HG02970 (cell line): ENCODE measurements at regions not wholly inside any gene's neighbourhood (a gene's known extent, or its start where the extent isn't known, plus 50 kb on each side); places are given as distances from the start of the nearest gene placed in this dataset.

ENCODE experiments used
- ATAC-seq: cut with Tn5 transposase; IDR thresholded peaks from one replicate; pipeline ENCODE4 v1.9.1; 2021; ENCODE audit warnings: mild to moderate bottlenecking, moderate library complexity, moderate number of reproducible peaks; ENCODE audit not compliant: unreplicated experiment, low FRiP score

DNA sequence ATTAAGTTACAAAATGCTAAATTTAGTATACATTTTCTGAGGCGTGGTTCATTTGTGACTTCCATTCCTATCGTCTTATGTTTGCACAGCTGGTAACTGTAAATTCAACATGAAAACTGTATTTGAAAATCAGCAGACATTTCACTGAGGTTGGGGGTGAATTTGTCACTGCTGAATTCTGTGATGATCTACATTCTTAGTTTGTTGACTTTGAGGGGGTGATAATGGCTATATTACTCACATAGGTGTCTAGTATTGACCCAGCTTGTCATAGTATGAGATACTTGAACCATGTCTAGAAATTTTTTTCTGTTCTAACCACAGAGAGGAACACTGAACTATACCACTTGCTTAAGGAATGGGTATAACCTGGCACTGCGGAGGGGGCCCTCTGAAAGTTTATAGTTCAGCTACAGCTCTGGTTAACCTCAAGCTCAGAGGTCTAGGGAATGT is 313.3 kb downstream of the PIK3R1 start:
- no peak for ATAC-seq

DNA sequence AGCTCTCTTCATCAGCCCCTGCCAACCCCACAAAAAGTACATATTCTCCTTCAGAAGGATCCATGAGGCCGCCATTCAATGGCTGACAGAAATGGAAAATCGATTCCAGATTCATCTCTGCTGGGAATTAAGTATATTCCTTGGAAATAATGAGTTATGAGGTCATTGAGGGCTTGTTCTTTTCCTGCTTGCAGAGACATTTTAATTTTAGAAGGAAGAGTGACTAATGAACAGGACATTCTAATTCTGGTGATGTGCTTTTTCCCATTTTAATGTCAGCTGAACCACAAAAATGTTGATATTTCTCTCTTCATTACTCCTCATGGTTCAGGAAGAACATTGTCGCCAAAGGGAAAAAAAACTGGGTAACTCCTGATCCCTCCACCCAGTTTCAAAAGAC is 314.0 kb downstream of the PIK3R1 start:
- ATAC-seq = no peak

DNA sequence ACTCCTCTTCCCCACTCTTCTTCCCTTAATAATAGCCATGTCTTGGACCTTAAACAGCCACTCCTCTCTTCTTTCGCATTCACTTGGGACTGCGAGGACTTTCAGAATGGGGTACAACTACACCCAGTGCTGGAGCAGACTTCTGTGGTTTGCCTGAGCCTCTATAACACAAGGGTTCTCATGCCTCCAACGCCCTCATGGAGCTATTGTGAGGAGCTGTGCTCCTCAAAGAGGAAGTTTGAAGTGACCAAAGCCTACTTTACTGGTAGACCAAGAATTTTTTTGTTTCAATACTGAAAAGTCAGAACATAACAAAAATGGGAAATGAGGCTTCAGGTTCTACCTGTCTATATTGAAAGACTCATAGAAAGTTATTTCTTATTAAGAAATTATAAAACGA is 316.4 kb downstream of the PIK3R1 start:
- no peak for ATAC-seq

DNA sequence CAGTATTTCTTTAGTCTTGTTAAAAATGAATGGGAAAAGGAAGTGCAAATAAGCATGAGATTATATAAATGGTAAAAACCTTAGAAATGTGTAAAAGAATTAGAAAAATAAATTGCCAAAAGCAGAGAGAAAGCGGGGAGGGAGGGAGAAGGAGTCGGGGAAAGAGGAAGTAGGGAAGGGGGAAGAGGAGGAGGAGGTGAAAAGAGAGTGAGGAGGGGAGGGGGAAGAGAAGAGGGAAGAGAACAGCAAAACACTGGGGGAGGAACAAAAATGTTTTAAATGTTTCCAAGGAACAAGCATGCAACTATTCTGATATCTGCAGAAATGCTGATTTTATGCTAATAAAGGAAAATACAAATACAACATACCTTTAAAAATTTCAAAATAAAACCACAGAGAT is 317.5 kb downstream of the PIK3R1 start:
- no peak for ATAC-seq

DNA sequence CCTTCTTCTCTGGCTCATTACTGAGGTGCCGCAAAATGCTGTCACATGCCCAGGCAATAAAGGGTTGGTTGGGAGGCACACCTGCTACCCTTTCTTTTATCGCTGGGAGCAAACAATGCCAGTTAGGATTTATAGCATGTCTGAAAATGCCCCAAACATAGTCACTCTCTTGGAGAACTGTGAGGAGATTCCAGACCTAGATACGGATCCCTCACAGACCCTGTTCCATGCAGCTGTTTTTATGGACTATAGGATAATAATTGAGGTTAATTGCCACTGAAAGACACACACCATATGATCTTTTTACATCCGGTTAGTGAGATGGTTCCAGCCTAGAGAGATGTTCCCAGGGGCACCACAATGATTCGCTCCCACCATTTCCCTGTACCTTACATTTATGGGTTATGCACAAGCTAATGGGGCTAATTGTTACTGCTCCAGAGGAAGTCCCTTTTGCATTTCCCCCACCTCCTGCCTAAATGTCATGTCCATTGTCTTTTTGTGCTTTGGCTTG is 318.1 kb downstream of the PIK3R1 start:
- no peak for ATAC-seq

DNA sequence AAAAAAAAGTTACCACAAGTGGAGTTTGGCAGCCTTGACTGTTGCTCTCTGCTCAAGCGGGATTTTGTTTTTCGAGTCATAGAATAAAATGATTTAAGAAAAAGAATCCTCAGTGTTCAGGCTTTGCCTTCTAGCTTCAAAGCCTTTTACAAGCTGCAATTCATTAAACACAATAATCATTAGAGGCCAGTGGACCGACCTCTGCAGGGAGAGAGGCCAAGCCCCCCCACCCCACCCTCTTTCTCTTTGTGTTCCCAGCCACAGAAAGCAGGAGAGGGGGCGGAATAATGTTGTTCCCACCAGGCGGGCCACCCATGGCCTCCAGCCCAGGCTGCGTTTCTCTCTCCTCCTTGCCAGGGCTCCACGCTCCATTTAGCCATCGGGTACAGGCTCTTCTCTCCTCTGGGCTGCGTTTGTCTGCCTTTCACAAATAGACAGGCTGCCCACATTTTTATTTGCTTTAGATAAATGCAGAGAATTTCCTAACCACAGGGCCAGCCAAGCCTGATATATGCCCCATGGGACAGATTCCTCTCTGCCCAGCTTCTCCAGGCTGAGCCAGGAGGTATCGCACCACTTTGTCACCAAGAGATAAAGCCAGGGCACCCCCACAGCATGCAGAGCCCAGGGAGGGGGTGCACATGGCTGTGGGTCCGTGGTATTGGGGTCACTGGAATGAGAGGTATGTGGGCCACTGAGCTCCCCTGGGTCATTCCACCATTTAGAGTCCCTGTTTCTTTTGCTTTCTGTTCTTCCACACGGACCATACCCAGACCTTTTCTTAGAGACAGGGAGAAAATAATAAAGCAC is 318.8 kb downstream of the PIK3R1 start:
- no peak for ATAC-seq

DNA sequence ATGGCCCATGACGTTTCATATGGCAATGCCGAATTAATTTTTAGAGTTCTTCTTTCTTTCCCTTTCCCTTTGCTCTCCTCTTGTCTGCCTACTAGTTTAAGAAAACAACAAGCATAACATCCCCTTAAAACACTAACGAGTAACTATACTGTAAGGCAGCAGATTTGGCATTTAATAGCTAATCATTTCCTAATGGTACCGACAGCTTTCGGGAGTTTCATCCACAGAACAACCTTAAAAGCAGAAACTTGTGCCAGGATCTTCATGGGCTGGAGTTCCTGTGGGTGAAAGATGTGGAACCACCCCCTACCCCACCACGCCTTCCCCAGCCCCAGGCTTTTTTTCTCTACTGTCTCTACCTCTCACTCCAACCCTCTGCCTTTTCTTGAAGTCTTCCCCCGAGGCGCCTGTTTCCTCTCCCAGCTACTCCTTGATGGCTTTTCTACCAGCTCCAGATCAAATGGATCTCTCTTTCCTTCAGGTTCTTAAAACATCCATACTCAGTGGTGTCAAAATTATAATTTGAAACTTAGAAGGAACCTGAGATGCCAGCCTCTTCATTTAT is 319.5 kb downstream of the PIK3R1 start:
- no peak for ATAC-seq

DNA sequence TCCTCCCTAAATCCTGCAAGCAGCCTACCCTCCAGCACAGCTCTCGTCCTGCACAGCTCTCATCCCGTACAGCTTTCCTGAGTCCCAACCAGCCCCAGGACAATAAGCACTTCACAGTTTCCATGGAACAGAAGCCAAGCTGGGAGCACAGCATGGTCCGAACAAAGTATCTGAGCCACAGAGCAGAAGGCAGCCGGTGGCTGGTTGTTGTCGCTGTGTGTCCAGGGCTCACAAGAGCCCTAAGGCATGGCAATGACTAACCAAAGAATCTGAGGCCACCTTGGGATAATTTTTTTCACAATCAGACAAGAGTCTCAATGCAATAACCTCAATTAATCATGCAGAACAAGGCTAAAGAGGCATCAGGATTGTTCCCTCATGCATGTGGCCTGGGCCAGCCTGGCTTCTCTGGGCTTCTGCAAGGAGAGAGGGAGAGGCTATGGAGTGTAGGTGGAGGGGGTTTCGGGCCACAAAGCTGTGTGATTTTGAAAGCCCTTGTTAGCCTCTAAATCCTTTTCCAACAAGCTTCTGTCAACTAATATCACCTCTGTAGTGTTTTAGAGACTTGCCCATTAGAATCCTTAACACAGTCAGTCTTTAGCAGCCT is 323.4 kb downstream of the PIK3R1 start:
- no peak for ATAC-seq

DNA sequence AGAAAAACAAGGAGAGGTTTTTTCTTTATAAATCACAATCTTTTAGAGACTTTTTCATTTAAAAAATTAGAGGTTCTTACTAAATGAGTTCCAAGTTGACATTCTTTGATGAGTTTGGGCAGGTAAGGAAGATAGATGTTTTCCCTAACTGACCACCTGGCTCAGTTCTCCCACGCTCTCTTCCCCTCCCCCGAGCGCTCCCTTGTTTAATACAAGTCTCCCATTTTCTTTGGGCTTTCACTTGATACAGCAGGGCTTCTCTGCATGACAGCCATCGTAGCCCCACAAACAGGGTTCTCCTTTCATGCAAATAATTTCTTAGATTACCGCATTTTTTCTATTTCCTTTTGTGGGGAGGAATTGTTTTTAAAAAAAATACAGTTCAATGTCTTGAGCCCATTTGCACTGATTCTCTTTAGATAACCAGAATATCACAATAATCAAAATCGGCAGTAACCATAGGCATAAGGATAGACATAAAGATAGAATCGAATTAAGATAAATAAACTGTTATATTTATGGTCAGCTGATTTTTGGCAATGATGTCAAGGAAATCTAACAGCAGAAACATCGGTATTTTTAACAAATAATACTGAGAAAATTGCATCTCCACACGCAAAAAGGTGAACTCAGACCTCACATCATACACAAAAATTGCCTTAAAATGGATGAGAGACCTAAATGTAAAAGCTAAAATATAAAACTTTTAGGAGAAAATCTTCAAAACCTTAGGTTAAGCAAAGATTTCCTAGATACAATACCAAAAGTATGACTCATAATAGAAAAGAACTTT is 325.4 kb downstream of the PIK3R1 start:
- no peak for ATAC-seq

DNA sequence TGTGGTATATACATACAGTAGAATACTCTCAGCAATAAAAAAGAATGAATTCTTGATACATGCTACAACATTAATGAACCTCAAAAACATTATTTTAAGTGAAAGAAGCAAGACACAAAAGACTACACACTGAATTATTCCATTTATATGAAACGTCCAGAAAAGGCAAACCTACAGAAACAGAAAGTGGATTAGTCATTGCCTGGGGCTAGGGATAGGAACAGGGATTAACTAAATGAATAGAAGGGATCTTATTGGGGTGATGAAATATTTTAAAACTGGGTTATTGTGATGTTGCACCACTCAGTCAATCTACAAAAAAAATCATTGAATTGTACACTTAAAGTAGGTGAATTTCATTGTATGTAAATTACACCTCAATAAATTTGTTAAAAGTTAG is 326.7 kb downstream of the PIK3R1 start:
- ATAC-seq = no peak

DNA sequence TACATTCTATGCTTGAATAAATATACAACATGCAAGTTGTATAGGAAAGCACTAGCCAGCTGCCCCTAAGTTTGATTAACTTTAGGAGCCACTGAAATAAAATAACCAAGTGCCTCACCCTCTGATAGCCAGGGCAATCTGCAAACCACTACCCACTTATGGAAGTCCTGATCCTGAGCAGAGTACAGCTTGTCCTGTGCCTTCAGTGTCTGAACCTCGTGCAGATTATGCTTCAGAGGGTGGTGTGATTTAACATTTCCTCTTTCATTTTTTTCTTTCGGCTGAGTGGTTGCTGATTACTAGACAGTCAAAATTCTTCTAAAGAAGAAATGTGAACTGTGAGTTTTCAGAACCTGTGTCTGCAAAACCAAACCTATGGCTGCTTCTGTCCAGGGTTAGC is 327.7 kb downstream of the PIK3R1 start:
- no peak for ATAC-seq

DNA sequence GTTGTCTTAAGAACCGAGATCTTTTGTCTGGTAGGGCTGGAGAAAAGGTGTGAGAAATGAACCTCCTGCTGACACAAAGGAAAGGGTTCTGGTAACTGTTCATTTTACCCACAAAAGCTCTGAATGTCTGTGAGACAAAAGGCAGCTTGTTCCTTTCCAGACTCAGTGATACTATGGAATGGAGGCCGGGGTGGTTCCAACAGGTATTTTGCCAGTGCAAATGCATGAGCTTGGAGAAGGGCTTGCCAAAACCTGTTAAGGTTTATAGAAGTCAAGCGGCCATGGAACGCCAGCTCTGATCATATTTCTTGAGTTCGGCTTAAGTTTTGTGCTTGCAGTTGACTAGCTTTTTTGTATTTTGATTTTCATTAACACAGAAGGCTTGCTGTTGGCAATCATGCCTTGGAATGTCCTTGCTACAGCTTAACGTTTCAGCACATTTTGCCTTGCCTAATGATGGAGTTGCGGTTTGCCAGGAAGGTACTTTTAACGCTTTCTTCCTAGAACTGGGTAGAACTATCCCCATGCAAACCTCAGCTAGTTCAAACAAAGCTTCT is 328.6 kb downstream of the PIK3R1 start:
- ATAC-seq = no peak

DNA sequence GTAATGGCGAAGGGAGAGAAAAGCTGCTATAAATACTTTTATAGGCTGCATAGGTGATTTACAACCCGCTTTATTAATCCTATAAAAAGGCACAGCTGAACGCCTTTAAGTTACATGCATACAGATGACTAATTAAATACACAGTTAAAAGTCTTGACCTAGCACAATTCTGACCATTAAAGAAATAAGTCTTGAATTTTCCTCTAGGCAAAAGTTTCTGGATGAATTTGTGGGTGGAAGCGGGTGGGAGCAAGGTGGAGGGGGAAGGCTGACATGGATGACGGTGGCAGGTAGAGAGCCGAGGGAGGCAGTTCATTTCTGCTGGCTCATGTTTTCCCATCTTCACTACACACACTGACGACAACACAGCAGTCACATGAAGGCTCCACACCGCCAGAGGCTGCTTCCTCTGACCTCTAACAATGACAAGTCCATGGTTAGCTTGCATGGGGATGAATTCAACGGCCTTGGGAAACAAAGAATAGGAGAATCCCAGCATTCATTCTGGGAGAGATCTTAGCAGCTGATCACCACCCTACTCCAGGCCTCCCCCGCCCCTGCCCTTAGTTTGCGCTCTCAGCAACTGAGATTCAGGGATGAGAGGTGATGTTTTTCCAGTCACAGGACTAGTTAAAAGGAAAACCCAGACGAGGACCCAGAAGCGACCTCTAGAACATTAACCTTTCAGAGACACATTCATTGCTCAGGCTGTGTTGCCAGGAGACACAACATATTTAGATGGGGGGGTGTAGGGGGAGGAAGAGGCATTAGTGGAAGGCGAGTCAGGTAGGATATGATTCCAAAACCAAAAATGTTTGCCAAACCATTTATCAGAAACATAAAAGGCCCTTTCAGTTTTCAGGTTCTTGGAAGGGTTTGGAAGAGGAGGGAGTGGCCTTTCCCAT is 329.3 kb downstream of the PIK3R1 start:
- no peak for ATAC-seq

DNA sequence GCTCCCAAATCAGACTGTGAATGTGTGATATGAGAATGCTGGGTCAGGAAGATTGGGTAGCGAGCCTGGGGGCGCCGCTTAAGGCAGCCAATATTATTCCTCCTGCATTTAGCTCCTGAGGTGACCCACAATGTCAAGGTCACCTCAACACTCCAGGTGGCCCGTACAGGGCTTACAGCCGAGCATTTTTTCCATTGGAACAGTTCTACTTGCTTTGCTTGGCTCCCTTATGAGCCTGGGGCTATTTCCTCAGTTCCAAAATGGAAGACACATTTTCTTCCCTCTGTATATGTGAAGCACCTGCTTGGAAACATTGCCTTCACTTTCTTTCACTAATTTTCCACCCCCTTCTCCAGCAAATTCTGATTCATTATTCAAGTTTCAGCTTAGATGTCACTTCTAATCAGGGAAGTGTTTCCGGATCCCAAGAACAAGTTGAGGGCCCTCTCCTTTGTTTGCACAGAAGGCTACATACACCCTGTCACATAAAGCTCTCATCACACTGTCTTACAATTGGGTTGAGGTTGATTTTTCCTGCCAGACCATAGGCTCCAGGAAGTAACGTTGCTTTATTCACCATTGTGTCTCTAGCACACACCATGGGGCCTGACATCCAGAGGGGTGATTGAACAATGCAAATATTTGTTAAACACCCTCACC is 330.2 kb downstream of the PIK3R1 start:
- no peak for ATAC-seq

DNA sequence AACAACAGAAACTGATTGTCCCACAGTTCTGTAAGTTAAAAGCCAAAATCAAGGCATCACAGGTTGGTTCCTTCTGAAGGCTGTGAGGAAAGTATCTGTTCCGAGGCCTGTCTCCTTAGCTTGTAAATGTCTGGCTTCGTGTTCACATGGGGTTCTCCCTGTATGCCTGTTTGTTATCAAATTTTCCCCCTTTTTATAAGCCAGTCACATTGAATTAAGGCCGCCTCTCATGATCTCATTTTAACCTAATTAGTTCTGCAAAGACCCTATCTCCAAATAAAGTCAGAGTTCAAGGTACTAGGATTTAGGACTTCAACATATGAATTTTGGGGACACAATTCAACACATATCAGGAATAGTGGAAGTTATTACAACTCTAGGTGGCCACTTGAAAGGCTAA is 331.5 kb downstream of the PIK3R1 start:
- no peak for ATAC-seq

DNA sequence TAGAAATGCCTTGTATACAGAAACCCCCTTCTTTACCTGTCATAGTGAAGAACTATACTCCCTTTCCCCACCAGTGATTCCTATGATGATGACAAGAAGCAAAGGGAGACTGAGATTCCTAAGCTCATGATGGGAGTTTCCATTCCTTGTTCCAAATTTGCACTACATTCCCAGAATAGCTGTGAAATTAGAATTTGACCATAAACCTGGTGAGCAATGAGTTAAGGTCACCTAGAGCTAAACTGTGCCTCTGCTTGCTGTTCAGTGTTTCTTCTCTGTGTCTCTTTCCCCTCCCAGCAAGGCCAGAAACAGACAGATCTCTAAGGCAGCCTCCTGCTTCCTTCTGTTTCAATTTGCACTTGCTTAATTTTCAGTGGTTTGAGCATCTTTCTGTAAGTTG is 332.1 kb downstream of the PIK3R1 start:
- ATAC-seq = no peak

DNA sequence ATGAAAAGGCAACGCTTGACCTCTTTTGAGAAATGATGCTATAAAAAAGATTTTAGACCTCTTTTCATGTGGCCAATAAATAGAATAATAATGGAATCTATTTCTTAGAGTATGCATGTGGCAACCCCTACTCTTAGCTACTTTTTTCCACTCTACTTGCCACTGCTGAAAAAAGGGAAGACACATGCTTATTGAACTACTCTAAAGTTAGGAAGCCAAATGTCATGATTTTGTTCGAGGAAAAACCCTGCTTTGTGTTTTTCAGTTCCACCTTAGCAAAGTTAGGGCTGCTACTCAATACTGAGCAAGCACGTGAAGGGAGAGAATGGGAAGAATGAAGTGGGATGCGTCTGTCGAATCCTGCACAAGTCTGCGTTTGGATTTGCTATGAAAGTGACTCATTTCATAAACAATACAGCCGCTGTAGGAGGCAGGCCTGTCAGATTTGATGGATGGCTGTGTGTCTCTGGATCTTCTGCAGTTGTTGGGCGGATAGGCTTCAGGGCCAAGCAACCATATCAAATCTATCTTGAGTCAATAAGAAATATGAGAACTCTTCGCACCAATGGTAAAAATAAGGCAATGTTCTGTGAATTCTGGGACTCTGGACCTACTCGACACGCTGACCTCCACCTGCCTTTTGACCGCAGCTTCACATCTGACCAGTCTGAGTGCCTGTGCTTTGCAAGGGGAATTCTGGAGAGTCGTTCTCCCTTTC is 333.6 kb downstream of the PIK3R1 start:
- no peak for ATAC-seq

DNA sequence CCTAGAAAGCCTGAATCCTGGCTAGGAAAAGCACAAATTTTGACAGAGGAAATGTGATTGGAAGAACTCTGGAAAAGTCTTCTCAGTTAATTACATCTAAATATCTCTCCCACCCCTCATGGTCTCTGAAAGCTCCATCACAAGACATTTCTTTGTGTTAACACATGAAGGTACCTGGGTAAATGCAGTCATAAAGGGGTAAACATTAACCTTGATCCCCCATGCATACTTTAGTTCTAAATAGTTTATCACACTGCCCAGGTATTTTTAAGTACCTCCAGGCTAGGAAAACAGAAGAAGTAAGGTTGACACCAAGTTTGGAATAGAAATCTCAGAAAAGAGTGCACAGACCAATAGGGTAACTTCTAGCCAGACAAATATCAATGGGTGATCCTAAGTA is 334.5 kb downstream of the PIK3R1 start:
- ATAC-seq = no peak
